NCI-H82 treated with DMSO at 0.1 percent for 48 hours (cell line): ENCODE measurements at regions not wholly inside any gene's neighbourhood (a gene's known extent, or its start where the extent isn't known, plus 50 kb on each side); places are given as distances from the start of the nearest gene placed in this dataset.
"Not testable (repeated sequence)": the region's sequence is repeated elsewhere in the genome, so short reads cannot be mapped to it uniquely, and the experiment has no call there.

ENCODE experiments used
- DNase-seq: peaks from one replicate; lab custom pipeline; 2025; ENCODE audit not compliant: unreplicated experiment; lab: John Stamatoyannopoulos, UW

DNA sequence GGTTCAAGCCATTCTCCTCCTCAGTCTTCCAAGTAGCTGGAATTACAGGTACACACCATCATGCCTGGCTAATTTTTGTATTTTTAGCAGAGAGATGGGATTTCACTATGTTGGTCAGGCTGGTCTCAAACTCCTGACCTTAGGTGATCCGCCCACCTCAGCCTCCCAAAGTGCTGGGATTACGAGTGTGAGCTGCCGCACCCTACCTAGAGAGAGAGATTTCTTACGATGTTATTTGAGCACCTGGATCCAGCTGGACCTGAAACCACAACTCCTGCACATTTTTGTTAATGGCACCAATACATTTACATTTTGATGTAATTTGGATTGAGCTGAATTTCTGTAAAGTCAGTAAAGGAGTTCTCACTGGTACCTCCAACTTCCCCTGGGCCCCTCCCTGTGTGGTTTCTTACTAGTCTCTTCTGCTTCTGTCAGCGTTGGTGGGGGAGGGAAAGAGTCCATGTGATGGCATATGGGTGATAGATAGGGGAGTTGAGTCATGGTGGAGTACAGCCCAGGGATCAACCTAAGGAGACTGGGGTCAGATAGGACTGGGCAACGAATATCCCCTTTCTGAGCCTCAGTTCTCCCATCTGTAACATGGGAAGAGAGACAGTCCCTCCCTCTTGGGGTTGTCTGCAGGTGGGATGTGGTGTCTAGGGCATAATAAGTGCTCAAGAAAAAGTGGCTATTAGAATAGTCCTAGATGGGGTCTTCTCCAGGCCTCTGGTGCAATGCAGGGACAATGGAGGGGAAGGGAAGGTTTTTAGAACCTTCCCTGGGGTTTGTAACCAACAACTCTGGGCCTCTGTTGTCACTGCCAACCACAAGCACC is 83.3 kb upstream of the MED13L start:
- no peak for DNase-seq

DNA sequence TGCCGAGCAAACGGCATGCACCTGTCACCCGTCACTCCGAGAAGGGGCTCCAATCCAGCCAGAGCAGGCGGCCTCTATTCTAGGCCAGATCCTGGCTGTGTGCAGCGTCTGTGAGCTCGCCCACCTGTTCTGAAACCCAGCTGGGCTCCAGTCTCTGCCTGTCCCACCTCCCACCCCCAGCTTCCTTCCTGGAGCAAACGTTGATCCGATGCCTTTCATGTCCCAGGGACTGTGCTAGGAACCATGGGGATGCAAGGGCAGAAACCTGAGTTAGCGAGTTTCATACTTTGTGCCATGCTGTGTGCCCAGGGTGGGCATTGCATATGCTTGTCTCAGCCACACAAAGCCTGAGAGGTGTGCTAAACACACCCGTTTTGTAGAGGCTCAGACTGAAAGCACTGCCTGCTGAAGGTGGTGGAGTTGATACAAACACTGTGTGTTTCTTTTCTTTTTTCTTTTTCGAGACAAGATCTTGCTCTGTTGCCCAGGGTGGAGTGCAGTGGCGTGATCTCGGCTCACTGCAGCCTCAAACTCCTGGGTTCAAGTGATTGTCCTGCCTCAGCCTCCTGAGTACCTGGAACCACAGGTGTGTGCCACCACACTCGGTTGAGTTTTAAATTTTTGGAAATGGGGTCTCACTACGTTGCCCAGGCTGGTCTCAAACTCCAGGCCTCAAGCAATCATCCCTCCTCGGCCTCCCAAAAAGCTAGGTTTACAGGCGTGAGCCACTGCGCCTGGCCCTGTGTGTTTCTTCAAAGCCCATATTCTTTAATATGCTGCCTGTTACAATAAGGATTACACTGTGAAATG is 84.1 kb upstream of the MED13L start:
- no peak for DNase-seq

DNA sequence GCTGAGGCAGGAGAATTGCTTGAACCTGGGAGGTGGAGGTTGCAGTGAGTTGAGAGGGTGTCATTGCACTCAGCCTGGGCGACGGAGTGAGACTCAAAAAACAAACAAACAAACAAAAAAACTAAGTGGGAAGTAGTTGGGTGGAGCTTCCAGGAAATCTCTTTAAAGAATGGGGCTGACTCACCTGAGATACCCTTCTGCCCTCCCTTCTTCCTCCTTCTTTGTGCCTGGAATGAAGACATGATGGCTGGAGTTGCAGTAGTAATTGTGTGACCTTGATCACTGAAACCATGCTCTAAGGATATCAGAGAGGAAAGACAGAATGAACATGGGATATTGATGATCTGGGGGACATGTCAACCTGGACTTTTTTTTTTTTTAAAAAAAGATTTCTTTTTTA is 87.6 kb upstream of the MED13L start:
- no peak for DNase-seq

DNA sequence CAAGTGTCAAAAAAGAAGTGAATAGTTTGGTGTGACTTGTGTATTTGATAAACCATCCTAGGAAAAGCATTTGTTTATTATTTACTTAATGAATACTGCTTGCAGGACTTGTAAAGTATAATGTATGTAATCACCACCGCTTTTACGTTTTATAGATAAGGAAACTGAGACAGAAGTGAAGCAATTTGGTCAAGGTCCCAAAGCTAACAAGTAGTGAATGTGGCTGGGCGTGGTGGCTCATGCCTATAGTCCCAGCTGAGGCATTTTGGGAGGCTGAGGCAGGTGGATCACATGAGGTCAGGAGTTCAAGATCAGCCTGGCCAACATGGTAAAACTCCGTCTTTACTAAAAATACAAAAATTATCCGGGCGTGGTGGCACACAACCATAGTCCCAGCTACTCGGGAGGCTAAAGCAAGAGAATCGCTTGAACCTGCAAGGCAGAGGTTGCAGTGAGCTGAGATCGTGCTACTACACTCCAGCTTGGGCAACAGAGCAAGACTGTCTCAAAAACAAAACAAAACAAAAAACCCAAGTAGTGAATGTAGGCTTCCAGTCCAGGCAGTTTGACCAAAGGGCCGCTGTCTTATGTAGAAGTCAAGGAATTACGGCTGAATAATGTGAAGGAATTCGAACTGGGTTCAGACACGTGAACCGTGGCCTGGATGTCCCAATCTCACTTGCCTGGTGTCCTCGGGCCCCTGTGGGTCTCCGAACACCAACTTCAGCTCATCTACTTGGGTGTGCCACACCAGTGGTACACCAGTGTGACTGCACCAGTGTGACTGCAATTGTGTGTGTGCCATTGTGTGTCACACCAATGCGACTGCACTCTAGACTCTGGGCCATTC is 88.3 kb upstream of the MED13L start:
- no peak for DNase-seq

DNA sequence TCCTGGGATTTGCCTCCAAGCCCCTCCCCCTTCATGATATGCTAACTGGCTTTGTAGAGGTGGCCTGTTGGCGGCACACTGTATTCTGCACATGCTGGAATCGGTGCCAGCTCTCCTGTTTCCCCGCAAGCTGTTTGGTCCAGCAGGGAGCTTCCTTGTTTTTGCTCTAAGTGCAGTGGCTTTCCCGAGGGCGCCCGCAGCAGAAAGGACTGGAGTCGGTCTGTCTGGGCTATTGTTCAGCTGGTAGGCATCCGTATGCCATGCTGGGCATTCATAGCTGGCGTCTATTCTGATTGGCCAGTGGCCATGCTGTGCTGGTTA is 88.9 kb upstream of the MED13L start:
- DNase-seq = no peak

DNA sequence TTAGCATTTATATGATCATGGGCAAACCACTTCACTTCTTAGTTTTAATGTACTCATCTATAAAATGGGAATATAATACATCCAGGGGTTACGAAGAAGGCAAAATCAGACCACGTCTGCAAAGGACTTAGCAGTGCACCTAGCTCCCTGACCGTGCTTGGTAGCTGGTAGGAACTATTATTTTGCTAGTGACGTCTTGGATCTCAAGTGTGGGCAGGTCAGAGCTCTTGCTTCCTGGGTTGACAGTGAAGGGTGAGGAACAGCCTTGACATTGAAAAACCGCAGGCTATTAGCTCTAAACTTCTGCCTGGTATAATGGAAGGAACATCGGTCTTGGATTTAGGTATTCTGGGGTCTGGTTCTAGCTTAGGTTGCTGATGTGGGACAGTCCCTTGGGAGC is 89.3 kb upstream of the MED13L start:
- no peak for DNase-seq

DNA sequence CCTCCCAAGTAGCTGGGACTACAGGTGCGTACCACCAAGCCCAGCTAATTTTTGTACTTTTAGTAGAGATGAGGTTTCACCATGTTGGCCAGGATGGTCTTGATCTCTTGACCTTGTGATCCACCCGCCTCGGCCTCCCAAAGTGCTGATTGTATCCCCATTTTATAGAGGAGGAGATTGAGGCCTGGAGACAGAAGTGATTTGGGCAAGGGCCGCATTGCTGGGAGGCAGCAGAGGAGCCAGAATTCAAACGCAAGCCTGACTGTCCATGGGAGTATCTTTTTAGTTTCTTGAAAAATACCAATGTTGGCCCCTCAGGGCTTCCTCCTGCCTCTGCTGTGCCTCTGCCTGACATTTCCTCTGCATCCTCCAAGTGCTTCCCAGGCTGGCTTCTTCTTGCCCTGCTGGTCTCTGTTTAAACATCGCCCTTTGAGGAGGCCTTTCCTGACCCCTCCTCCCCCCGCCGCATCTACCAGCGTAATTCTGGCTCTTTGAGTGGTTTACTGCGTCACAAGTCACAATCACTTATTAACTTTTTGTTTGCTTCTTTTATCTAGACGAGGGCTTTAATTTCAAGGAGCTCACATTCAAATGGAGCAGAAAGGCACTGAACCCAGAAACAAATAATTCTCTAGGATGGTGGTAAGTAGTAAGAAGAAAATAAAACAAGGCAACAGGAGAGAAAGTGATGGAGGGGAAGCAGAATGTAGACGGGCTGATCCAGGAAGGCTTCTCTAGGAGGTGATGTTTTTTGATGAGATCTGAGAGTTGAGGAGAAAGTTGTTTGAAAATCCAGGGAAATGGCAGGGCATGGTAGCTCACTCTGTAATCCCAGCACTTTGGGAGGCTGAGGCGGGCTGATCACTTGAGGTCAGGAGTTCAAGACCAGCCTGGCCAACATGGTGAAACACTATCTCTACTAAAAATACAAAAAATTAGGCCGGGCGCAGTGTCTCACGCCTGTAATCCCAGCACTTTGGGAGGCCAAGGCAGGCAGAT is 91.0 kb upstream of the MED13L start:
- no peak for DNase-seq

DNA sequence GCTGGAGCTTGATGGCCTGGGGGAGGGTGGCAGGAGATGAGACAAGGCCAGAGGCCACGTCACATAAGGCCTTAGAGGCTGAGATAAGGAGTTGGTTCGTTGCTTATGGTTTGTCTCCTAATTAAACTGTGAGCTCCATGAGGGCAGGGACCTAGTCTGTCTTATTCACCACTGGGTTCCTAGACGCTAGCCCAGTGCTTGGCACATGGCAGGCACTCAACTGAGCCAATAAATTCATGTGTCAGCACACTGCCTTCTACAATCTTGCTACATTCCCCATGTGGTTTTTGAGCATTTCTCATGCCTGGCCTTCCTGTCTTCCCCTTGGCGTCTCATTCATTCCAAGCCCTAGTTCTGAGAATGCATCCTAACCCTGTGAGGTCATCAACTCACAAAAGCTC is 92.5 kb upstream of the MED13L start:
- DNase-seq = no peak

DNA sequence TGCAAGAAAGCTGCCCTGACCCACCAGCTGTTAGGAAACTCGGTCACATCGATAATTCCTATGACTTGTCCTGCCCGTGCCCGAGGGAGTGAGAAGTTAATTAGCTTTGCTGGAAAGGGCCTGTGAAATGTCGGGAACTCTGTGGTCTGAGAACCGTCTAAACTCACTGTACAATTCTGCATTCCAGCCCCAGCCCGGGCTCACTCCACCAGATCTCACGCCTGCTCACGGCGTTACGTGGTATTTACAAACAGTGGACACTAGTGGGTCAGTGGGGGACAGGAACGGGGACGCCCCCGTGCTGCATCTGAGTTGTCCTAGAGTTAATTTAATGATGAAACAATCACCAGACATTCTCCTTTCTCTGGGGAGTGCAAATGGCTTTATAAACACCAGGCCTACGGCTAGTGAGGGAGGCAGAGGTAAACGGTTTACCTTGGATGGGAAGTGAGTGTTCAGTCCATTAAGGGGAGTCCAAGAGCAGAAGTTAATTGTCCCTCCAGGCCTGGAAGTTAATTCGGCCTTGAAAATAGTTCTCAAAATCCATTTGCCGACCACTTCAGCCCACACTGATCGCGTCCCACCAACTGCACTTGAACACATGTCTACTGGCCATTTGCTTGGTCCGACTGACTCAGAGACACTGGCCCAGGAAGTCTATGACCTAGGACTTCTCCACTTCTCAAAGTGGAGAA is 93.5 kb upstream of the MED13L start:
- DNase-seq = no peak

DNA sequence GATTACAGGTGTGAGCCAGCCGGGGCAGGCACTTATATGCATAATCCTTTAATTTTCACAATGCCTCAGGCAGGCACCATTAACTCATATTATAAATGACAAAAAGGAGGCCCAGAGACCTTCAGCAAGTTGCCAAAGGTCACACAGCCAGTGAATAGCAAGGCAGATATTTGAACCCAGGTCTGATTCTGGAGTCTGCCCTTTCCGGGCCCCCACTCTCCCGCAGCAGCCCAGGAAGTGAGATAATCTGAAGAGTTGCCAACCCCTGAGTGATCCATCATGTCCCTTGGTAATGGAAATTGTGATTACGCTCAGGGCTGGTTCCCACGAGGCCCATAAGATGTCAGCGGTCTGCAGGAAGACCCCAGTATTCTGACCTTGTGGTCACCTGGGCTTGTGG is 95.3 kb upstream of the MED13L start:
- DNase-seq = no peak

DNA sequence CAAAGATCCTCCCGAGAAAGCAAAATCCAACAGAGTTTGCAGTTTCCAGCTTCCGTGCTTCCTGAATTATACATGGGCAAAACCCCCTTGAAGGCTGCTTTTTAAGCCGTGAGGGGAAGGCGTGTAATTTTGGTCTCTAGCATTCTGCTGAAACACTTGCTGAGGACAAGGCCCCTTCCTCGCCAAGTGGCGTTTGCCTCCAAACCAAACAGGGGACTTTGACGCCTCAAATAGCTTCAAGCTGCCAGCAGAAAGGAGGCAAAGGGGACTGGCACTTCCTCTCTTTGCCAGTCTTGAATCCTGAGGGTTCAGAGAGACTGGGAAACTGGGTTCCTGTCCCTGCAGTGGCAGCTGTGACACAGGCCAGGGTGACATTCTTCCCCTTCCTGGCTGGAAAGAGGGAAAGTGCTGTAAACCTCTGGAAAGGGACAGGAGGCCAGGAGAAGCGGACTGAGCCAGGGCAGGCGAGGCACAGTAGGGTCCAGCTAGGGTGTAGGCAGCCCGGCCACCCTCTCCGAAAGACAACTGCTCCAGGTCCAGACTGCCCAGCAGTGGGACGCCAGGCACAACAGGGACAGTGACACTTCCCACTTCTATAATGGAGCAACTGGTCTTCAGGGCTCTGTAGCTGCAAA is 96.2 kb upstream of the MED13L start:
- DNase-seq = no peak

DNA sequence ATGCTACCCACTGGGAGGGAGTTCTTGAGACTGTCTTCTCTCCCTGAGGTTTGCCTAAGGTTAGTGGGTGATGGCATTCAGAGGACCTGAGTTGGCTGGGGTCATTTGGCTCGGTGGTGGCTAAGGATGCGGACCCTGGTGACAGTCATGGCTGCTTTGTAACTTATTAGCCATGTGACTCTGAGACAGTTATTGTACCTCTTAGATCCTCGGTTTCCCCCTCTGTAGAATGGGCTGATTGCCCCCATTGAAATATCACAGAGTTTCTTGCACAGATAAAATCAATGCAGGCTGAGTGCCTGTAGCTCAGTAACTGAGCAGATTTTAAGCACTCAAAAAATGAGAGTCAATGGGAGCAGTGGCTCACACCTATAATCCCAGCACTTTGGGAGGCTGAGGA is 96.7 kb upstream of the MED13L start:
- no peak for DNase-seq

DNA sequence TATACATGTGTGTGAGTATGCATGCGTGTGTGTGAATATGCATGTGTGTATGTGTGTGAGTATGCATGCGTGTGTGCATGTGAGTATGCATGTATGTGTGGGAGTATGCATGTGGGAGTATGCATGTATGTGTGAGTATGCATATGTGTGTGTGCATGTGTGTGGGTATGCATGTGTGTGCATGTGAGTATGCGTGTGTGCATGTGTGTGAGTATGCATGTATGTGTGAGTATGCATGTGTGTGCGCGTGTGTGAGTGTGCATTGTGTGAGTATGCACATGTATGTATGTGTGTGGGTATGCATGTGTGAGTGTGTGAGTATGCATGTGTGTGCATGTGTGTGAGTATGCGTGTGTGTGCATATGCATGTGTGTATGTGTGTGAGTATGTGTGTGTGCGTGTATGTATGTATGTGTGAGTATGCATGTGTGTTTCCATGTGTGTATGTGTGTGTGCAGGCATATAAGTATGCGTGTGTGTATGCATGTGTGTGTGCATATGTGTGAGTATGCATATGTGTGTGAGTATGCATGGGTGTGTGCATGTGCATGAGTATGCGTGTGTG is 97.9 kb upstream of the MED13L start:
- DNase-seq = no peak

DNA sequence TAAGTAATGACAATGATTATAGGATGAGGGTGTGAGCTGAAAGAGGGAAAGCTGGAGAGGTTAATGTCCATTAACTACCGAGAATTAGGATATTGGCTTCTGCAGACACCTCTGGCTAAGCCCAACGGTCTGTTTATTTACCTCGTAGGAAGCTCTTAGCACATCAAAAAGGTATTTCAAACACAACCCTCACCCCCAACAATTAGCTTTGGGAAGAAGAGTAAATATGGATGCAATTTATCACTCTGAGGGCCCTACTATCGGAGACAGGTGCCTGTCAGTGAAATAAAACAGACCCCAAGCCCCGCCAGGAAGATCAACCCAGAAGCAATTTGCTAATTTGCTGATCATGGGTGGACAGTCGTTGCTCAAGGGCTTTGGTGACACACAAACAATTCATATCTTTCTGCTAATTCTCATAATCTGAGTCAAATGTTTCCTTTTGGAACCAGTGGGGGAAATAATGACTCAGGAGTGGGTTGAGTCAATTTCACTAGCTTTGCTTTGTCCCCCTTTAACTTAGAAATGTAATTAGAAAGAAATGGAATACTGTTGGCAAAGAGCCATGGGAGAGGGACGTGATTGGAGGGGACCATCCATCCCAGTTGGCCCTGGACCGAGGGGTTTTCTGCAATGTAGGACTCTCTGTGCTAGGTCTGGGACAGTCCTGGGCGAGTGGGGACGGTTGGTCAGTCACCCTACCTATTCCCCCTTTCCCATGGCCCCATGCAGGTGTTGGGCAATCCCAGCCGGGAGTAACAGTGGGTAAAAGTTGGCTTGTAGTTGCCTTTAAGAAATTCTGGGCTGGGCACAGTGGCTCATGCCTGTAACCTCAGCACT is 99.1 kb upstream of the MED13L start:
- DNase-seq = no peak

DNA sequence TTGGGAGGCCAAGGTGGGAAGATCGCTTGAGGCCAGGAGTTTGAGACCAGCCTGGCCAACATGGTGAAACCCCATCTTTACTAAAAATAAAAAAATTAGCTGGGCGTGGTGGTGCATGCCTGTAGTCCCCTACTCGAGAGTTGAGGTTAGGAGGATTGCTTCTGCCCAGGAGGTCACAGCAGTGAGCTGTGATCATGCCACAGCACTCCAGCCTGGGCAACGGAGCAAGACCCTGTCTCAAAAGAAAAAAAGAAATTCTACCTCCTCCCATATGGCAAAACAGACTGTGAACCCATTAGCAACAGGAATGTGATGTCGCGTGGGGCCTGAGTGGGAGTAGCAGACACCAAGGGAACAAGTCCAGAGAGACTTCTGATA is 99.7 kb upstream of the MED13L start:
- not testable (repeated sequence) for DNase-seq

DNA sequence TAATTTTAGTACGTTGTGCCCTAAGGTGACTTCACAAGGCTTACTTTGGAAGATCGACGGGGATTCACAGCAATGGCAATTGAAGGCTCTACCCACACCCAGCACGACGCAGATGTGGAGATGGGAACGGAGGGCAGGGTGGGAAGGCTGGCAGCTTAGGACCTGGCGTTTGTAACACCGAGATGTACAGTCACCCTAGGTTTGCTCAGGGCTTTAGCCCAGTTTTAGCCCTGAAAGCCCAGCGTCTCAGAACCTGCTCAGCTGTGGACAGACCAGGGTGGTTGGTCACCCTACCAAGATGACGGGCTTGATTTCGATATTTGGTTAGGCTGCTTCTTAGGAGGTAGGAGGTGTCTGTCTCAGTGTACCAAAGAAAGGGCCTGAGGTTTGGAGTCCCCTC is 100.5 kb upstream of the MED13L start:
- no peak for DNase-seq

DNA sequence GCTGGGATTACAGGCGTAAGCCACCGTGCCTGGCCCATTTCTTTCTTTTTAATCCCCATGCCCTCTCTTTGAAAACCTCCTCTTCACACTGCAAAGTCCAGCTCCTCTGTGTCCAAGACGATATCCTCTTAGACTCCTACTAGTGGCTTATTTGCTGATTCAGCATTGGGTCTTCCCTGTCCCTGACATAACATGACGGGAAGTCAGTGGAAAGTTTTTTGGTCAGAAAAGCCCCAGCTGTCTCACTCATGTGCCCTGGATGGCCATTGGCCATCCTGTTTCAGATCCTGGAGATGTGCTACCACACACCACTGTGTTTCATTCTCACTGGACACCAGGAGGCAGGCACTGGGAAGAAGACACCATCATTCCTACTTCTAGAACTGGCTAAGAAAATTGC is 102.6 kb upstream of the MED13L start:
- no peak for DNase-seq

DNA sequence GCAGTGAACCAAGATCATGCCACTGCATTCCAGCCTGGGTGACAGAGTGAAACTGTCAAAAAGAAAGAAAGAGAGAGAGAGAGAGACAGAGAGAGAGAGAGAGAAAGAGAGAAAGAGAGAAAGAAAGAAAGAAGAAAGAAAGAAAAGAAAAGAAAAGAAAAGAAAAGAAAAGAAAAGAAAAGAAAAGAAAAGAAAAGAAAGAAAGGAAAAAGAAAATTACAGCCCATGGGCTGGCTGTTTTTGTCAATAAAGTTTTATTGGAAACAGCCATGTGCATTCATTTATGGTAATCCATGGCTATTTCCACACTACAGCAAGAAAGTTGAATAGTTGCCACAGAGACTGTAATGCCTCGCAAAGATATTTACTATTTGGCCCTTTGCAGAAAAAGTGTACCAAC is 103.2 kb upstream of the MED13L start:
- not testable (repeated sequence) for DNase-seq
